DND-41 (cell line): ENCODE measurements at regions not wholly inside any gene's neighbourhood (a gene's known extent, or its start where the extent isn't known, plus 50 kb on each side); places are given as distances from the start of the nearest gene placed in this dataset.

ENCODE experiments used
- ATAC-seq: fragments of 200-7000 bp; cut with Tn5 transposase; 3 replicates; pipeline ENCODE4 v1.9.1; 2021; ENCODE audit warnings: low read depth; ENCODE audit not compliant: insufficient read depth
- DNase-seq: peaks from one replicate; pipeline ENCODE4 v3.0.0-alpha.2; 2020
- H2AFZ ChIP-seq: 2 replicates; pipeline ENCODE4 v1.6.0; 2012; ENCODE audit warnings: low read depth, low read length
- H3K27ac ChIP-seq: 2 replicates; pipeline ENCODE4 v1.5.1; 2012; ENCODE audit warnings: low read length, inconsistent platforms
- H3K27me3 ChIP-seq: fragments of 200-600 bp; sonication (generic); 2 replicates; pipeline ENCODE4 v1.6.0; 2012; ENCODE audit warnings: low read length, mild to moderate bottlenecking, inconsistent platforms; ENCODE audit not compliant: insufficient read depth, poor library complexity
- H3K36me3 ChIP-seq: 2 replicates; pipeline ENCODE4 v1.5.1; 2012; ENCODE audit warnings: low read length, inconsistent platforms; ENCODE audit not compliant: insufficient read depth
- H3K4me1 ChIP-seq: 2 replicates; pipeline ENCODE4 v1.5.1; 2012; ENCODE audit warnings: mild to moderate bottlenecking, low read length; ENCODE audit not compliant: insufficient read depth
- H3K4me2 ChIP-seq: 2 replicates; pipeline ENCODE4 v1.6.0; 2012; ENCODE audit warnings: mild to moderate bottlenecking, moderate library complexity, low read length, inconsistent platforms; ENCODE audit not compliant: insufficient read depth
- H3K4me3 ChIP-seq, 2 experiments: fragments of 200-600 bp in 1 of 2; shearing (Covaris generic) in 1 of 2; 2 replicates each; pipeline ENCODE4 v1.5.1; 2012 to 2016; ENCODE audit warnings: inconsistent platforms in 2 of 2, low read length in 2 of 2, mild to moderate bottlenecking in 2 of 2, low read depth in 1 of 2, moderate library complexity in 1 of 2
- H3K79me2 ChIP-seq: 2 replicates; pipeline ENCODE4 v1.6.0; 2012; ENCODE audit warnings: low read length, inconsistent platforms; ENCODE audit not compliant: insufficient read depth
- H3K9ac ChIP-seq: 2 replicates; pipeline ENCODE4 v1.6.0; 2012; ENCODE audit warnings: low read depth, mild to moderate bottlenecking, inconsistent platforms, low read length, moderate library complexity
- H3K9me3 ChIP-seq: 2 replicates; pipeline ENCODE4 v1.5.1; 2012; ENCODE audit warnings: low read length, moderate library complexity, mild to moderate bottlenecking, inconsistent platforms; ENCODE audit not compliant: insufficient read depth, severe bottlenecking
- H4K20me1 ChIP-seq: 2 replicates; pipeline ENCODE4 v1.6.0; 2012; ENCODE audit warnings: low read length; ENCODE audit not compliant: insufficient read depth
- EZH2 ChIP-seq: IDR thresholded peaks from 3 replicates; pipeline ENCODE4 v1.6.1; 2012; ENCODE audit warnings: borderline replicate concordance, low read depth, mild to moderate bottlenecking, moderate library complexity, low read length, inconsistent platforms; ENCODE audit not compliant: severe bottlenecking
- TF ChIP-seq, protein P1 (sequence below): IDR thresholded peaks from 2 replicates; pipeline ENCODE4 v1.5.1; 2012; ENCODE audit warnings: borderline replicate concordance, low read length, moderate library complexity, mild to moderate bottlenecking; ENCODE audit not compliant: poor library complexity, severe bottlenecking; ENCODE audit errors: extremely low read depth

DNA sequence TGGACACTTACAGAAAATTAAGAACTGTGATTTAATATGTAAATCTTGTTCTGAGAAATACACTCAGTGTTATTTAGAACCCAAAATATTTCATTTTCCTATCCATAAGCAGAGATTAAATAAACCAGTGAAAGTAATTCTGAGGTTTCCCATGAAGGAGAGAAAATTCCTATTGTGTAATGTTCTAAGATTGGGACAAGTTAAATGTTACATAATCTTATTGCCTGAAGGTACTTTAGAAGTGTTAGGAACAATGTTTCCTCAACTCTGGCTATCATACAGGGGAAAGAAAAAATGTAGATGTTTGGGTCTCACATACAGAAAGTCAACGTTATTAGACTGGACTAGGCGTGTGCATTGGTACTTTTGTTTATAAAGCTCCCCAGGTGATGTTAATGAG lies 281.9 kb upstream of the SYT10 start:
- no peaks in the 10 kb centered on the region for H4K20me1 ChIP-seq
- H3K27me3 ChIP-seq: no peaks in the 10 kb centered on the region
- TF ChIP-seq, protein P1, sequence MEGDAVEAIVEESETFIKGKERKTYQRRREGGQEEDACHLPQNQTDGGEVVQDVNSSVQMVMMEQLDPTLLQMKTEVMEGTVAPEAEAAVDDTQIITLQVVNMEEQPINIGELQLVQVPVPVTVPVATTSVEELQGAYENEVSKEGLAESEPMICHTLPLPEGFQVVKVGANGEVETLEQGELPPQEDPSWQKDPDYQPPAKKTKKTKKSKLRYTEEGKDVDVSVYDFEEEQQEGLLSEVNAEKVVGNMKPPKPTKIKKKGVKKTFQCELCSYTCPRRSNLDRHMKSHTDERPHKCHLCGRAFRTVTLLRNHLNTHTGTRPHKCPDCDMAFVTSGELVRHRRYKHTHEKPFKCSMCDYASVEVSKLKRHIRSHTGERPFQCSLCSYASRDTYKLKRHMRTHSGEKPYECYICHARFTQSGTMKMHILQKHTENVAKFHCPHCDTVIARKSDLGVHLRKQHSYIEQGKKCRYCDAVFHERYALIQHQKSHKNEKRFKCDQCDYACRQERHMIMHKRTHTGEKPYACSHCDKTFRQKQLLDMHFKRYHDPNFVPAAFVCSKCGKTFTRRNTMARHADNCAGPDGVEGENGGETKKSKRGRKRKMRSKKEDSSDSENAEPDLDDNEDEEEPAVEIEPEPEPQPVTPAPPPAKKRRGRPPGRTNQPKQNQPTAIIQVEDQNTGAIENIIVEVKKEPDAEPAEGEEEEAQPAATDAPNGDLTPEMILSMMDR: no peak
- no peak for TF ChIP-seq EZH2
- no peak overlapping the region for H3K4me3 ChIP-seq
- H3K9me3 ChIP-seq: no peaks in the 10 kb centered on the region
- no peak for DNase-seq
- no peak overlapping the region for H3K4me2 ChIP-seq
- no peak overlapping the region for H3K27ac ChIP-seq
- no peaks in the 10 kb centered on the region for H3K4me1 ChIP-seq
- no peak overlapping the region for H3K9ac ChIP-seq
- H2AFZ ChIP-seq: no peak overlapping the region
- ATAC-seq: no peak
- H3K36me3 ChIP-seq: no peaks in the 10 kb centered on the region
- H3K79me2 ChIP-seq: no peaks in the 10 kb centered on the region

DNA sequence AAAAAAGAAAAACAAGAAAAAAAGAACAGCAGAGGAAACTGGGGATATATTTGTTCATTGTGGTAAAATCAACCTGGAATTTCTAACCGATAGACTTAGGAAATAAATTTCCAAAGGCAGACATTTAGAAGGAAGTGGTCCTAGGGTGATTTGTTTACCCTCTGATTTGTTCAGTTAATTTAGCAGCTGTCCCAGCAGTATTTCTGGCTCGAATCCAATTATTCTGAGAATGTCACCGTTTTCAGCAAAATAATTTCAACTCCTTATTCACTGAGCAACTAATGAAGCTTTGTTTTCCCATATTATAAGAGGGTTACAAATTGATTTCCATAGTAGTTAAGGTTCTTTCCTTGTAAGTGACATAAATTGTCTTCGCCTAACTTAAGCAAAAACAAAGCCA lies 285.2 kb upstream of the SYT10 start:
- ATAC-seq (no peak), DNase-seq (no peak)
- Histone ChIP-seq H3K27ac (no peak overlapping the region), H3K4me2 (no peak overlapping the region), H3K9me3 (no peaks in the 10 kb centered on the region), H3K4me3 (no peak overlapping the region), H3K9ac (no peak overlapping the region), H3K27me3 (no peaks in the 10 kb centered on the region), H4K20me1 (no peaks in the 10 kb centered on the region), H3K79me2 (no peaks in the 10 kb centered on the region), H3K36me3 (no peaks in the 10 kb centered on the region), H2AFZ (no peak overlapping the region), H3K4me1 (no peaks in the 10 kb centered on the region)
- TF ChIP-seq, protein P1: no peak
- TF ChIP-seq EZH2: no peak

DNA sequence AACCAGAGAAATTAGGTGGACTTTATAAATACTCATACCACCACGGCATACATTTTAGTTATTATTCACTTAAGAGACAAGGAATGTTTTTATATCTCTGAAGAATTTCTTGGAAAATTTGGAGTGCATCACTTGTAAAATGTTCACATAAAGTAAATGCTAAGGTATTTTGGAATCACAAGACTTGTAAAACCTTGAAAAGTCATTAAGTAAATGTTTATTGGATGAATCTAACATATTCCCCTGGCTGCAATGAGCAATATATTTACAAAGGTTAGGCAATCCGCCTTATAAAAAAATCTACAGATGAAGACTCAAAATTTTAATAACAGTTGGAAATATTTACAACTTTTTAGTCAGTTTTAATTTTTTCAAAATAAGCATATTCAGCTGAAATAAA lies 287.4 kb upstream of the ALG10 start:
- H3K27ac ChIP-seq: no peak overlapping the region
- TF ChIP-seq EZH2: no peak
- TF ChIP-seq, protein P1: no peak
- H3K36me3 ChIP-seq: no peaks in the 10 kb centered on the region
- H3K27me3 ChIP-seq: no peaks in the 10 kb centered on the region
- no peak overlapping the region for H3K4me2 ChIP-seq
- ATAC-seq: no peak
- H3K79me2 ChIP-seq: no peaks in the 10 kb centered on the region
- no peaks in the 10 kb centered on the region for H3K4me1 ChIP-seq
- H3K4me3 ChIP-seq: no peak overlapping the region
- no peaks in the 10 kb centered on the region for H3K9me3 ChIP-seq
- H3K9ac ChIP-seq: no peak overlapping the region
- H2AFZ ChIP-seq: no peak overlapping the region
- no peak for DNase-seq
- no peaks in the 10 kb centered on the region for H4K20me1 ChIP-seq

DNA sequence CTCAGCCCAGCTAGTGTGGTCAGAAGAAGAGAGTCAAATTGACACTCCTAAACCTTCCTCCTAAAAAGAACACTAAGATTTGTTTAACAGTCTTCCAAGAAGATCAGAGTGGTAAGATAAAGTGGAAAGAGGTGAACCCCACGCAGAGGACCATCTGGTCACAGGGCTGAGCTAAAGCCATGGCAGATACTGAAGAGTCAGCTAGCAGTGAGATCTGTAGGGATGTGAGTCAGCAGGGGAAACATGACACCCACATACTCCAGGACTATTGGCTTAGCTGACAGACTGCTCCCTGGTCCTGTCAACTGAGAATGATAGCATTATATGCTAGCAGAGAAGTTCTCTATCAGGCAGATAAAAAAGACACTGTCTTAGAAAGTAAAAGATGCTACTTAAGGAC lies 269.4 kb upstream of the ALG10 start:
- no peak overlapping the region for H3K9ac ChIP-seq
- TF ChIP-seq, protein P1: no peak
- no peak for TF ChIP-seq EZH2
- no peak overlapping the region for H3K4me3 ChIP-seq
- H3K4me1 ChIP-seq: no peaks in the 10 kb centered on the region
- DNase-seq: no peak
- no peaks in the 10 kb centered on the region for H3K27me3 ChIP-seq
- no peaks in the 10 kb centered on the region; the same call in 1 of the 2 replicates for H4K20me1 ChIP-seq
- no peak overlapping the region for H2AFZ ChIP-seq
- no peaks in the 10 kb centered on the region for H3K79me2 ChIP-seq
- H3K4me2 ChIP-seq: no peak overlapping the region
- H3K36me3 ChIP-seq: no peaks in the 10 kb centered on the region
- ATAC-seq: no peak
- no peak overlapping the region for H3K27ac ChIP-seq
- H3K9me3 ChIP-seq: no peaks in the 10 kb centered on the region
